Panc1 (cell line): ENCODE measurements at regions not wholly inside any gene's neighbourhood (a gene's known extent, or its start where the extent isn't known, plus 50 kb on each side); places are given as distances from the start of the nearest gene placed in this dataset.

Experiments used
- ATAC-seq: fragments of 200-7000 bp; cut with Tn5 transposase; 2 replicates; pipeline ENCODE4 v1.9.1; 2020; ENCODE audit warnings: mild to moderate bottlenecking, moderate library complexity
- BruUV-seq: library from RNA; stranded (reverse); fragments of 400-500 nt; replicated peaks from 2 replicates; lab custom pipeline; 2021; lab: Mats Ljungman, UMichigan
- CTCF ChIA-PET: fragments of 300-600 bp; sonication (Branson Sonifier 250); formaldehyde crosslinking; loops from one replicate; lab custom pipeline; 2022; ENCODE audit warnings: antibody characterized with exemption; lab: Charles Lee
- POLR2A ChIA-PET: fragments of 300-600 bp; sonication (Branson Sonifier 250); formaldehyde crosslinking; loops from one replicate; lab custom pipeline; 2022; ENCODE audit warnings: antibody characterized with exemption; lab: Charles Lee
- DNase-seq: peaks from one replicate; pipeline ENCODE4 v3.0.0-alpha.2; 2010; ENCODE audit warnings: low read depth, low spot score
- H3K27ac ChIP-seq: 2 replicates; pipeline ENCODE4 v1.5.1; 2011; ENCODE audit warnings: mild to moderate bottlenecking, low read length, inconsistent platforms
- H3K27me3 ChIP-seq: fragments of 200-500 bp; sonication (Bioruptor generic); 2 replicates; pipeline ENCODE4 v1.6.0; 2014; ENCODE audit warnings: low read length, inconsistent platforms; ENCODE audit not compliant: control insufficient read depth, insufficient read depth
- H3K36me3 ChIP-seq: fragments of 200-500 bp; sonication (Bioruptor generic); 2 replicates; pipeline ENCODE4 v1.5.1; 2014; ENCODE audit warnings: inconsistent platforms, mild to moderate bottlenecking, low read length, moderate library complexity; ENCODE audit not compliant: control insufficient read depth, insufficient read depth
- H3K4me1 ChIP-seq: 2 replicates; pipeline ENCODE4 v1.5.1; 2011; ENCODE audit warnings: inconsistent platforms, mild to moderate bottlenecking, low read length, moderate library complexity; ENCODE audit not compliant: control insufficient read depth, insufficient read depth
- H3K4me3 ChIP-seq, 2 experiments: 2 replicates each; pipeline ENCODE4 v1.5.1; 2011 to 2012; ENCODE audit warnings: low read depth in 2 of 2, low read length in 2 of 2, mild to moderate bottlenecking in 2 of 2, inconsistent platforms in 1 of 2, moderate library complexity in 1 of 2
- H3K9me3 ChIP-seq: fragments of 200-500 bp; sonication (Bioruptor generic); 2 replicates; pipeline ENCODE4 v1.5.1; 2014; ENCODE audit warnings: low read depth, mild to moderate bottlenecking, inconsistent platforms, low read length, moderate library complexity; ENCODE audit not compliant: control insufficient read depth, insufficient read depth
- CTCF ChIP-seq: fragments of 450-650 bp; IDR thresholded peaks from 2 replicates; pipeline ENCODE4 v1.5.1; 2017; ENCODE audit warnings: mild to moderate bottlenecking
- POLR2AphosphoS5 ChIP-seq: IDR thresholded peaks from 2 replicates; pipeline ENCODE4 v1.6.1; 2012; ENCODE audit warnings: mild to moderate bottlenecking, low read depth, low read length, moderate library complexity
- REST ChIP-seq, 2 experiments: IDR thresholded peaks; 2 replicates each; pipeline ENCODE4 v1.6.1; 2011 to 2012; ENCODE audit warnings: low read depth in 2 of 2, control low read depth in 1 of 2, low read length in 1 of 2, mild to moderate bottlenecking in 1 of 2, moderate library complexity in 1 of 2; ENCODE audit not compliant: insufficient read depth in 1 of 2
- SIN3A ChIP-seq: IDR thresholded peaks from 2 replicates; pipeline ENCODE4 v1.6.1; 2012; ENCODE audit warnings: low read depth, mild to moderate bottlenecking, low read length, moderate library complexity, borderline replicate concordance; ENCODE audit not compliant: insufficient read depth
- TCF7L2 ChIP-seq: IDR thresholded peaks from 2 replicates; pipeline ENCODE4 v1.6.1; 2011; ENCODE audit warnings: mild to moderate bottlenecking, low read depth, low read length, inconsistent platforms
- in situ Hi-C: cut with HindIII; loops from 2 replicates; pipeline ENCODE4 v1.10.0; 2016; ENCODE audit warnings: low sequenced_read_pairs, low pct_unique_long_range_greater_than_20kb
- intact Hi-C: fragments of 100-400 bp; cut with micrococcal nuclease; formaldehyde crosslinking; loops from one replicate; pipeline ENCODE4 v1.10.0; 2022; ENCODE audit not compliant: unreplicated experiment

- intact Hi-C loops (no loop called here), in situ Hi-C loops (no loop called here)
- no peaks in the 10 kb centered on the region for H3K27me3 ChIP-seq
- POLR2A ChIA-PET: no interaction called here
- no TSS peak for BruUV-seq
- TF ChIP-seq TCF7L2 (no peak), REST (IDR thresholded peaks at IDR 0.05; ENCODE audit: insufficient read depth in 1 of 2, low read depth in 2 of 2, low read length in 1 of 2) (no peak), POLR2AphosphoS5 (no peak), CTCF (no peak), SIN3A (no peak)
- DNase-seq (no peak), ATAC-seq (no peak)
- H3K4me1 ChIP-seq: no peaks in the 10 kb centered on the region
- no peaks in the 10 kb centered on the region for H3K9me3 ChIP-seq
- H3K27ac ChIP-seq: no peak overlapping the region
- no peaks in the 10 kb centered on the region for H3K36me3 ChIP-seq
- H3K4me3 ChIP-seq: no peak overlapping the region
- CTCF ChIA-PET: no interaction called here
Measured at GRCh38 chr13:105105471-105105870, 1430.0 kb downstream of the EFNB2 start.

DNA sequence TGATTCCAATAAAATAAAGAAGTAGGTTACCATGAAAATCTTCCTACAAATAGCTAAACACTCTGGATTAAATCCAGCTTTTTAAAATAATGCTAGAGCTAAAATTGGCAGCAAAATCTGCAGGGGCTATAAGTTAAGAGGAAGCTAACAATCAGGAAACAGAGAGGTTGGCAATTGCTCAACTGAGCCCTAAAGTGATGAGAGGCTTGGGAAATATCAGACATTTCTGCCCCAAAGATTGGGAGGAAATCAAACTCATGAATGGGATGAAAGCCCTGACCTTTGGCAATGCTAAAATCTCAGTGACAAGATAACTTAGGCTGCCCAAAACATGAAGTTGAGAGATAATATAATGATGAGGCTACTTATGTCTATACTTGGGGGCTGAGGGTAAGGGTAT, 1437.9 kb downstream of the EFNB2 start:
- no peaks in the 10 kb centered on the region for H3K36me3 ChIP-seq
- ATAC-seq (no peak), DNase-seq (no peak)
- intact Hi-C loops: no loop called here
- no peak overlapping the region for H3K4me3 ChIP-seq
- in situ Hi-C loops: no loop called here
- ChIA-PET CTCF (no interaction called here), POLR2A (no interaction called here)
- BruUV-seq: no TSS peak
- H3K27ac ChIP-seq: no peak overlapping the region
- H3K9me3 ChIP-seq: no peaks in the 10 kb centered on the region
- TF ChIP-seq POLR2AphosphoS5: no peak
- no peak for TF ChIP-seq CTCF
- TF ChIP-seq SIN3A: no peak
- no peak for TF ChIP-seq TCF7L2
- H3K4me1 ChIP-seq: no peaks in the 10 kb centered on the region
- no peaks in the 10 kb centered on the region for H3K27me3 ChIP-seq
